Activated naive CD8-positive, alpha-beta T cell treated with anti-CD3 and anti-CD28 coated beads for 36 hours (primary cell): ENCODE measurements at regions not wholly inside any gene's neighbourhood (a gene's known extent, or its start where the extent isn't known, plus 50 kb on each side); places are given as distances from the start of the nearest gene placed in this dataset.
A peak's percentile ranks its signal among the peaks of the same experiment; 100 is the strongest.

ENCODE experiments used
- DNase-seq: peaks from one replicate; pipeline ENCODE4 v3.0.0; 2021
- H3K27ac Mint-ChIP-seq: one replicate; pipeline ENCODE4 v1.8.0; 2022; ENCODE audit warnings: mild to moderate bottlenecking, moderate library complexity, mixed read lengths
- H3K27me3 Mint-ChIP-seq: one replicate; pipeline ENCODE4 v1.8.0; 2022; ENCODE audit warnings: mild to moderate bottlenecking, mixed read lengths
- H3K36me3 Mint-ChIP-seq: one replicate; pipeline ENCODE4 v1.8.0; 2021; ENCODE audit warnings: mild to moderate bottlenecking, mixed read lengths
- H3K4me1 Mint-ChIP-seq: one replicate; pipeline ENCODE4 v1.8.0; 2021; ENCODE audit warnings: mixed read lengths
- H3K4me3 Mint-ChIP-seq: one replicate; pipeline ENCODE4 v1.8.0; 2022; ENCODE audit warnings: mild to moderate bottlenecking, moderate library complexity, mixed read lengths
- H3K9me3 Mint-ChIP-seq: one replicate; pipeline ENCODE4 v1.8.0; 2022; ENCODE audit warnings: mixed read lengths

- Mint-ChIP-seq H3K36me3 (no peaks in the 10 kb centered on the region), H3K4me1 (peaks cover 10% of the 10 kb centered on the region), H3K9me3 (no peaks in the 10 kb centered on the region), H3K27me3 (peaks cover 75% of the 10 kb centered on the region), H3K27ac (no peak overlapping the region), H3K4me3 (no peak overlapping the region)
- DNase-seq: peak; percentile 17
Measured at GRCh38 chr3:10707400-10708215, 108.4 kb upstream of the SLC6A11 start.

GRCh38 chr3:10708216-10708893 is 107.7 kb upstream of the SLC6A11 start:
- no peaks in the 10 kb centered on the region for H3K9me3 Mint-ChIP-seq
- H3K36me3 Mint-ChIP-seq: no peaks in the 10 kb centered on the region
- H3K27ac Mint-ChIP-seq: no peak overlapping the region
- DNase-seq: no peak
- H3K4me3 Mint-ChIP-seq: no peak overlapping the region
- H3K4me1 Mint-ChIP-seq: peaks cover 10% of the 10 kb centered on the region
- peaks cover 69% of the 10 kb centered on the region for H3K27me3 Mint-ChIP-seq

GRCh38 chr3:10709110-10709781 is 106.8 kb upstream of the SLC6A11 start:
- Mint-ChIP-seq H3K4me3 (no peak overlapping the region), H3K27ac (no peak overlapping the region), H3K9me3 (no peaks in the 10 kb centered on the region), H3K36me3 (no peaks in the 10 kb centered on the region), H3K27me3 (peaks cover 60% of the 10 kb centered on the region), H3K4me1 (peaks cover 10% of the 10 kb centered on the region)
- no peak for DNase-seq

- Mint-ChIP-seq H3K4me3 (no peak overlapping the region), H3K27ac (no peak overlapping the region)
Measured at GRCh38 chr3:10712121-10712520, 103.9 kb upstream of the SLC6A11 start.

GRCh38 chr3:10713656-10714055 is 102.4 kb upstream of the SLC6A11 start:
- H3K27ac Mint-ChIP-seq: no peak overlapping the region
- no peak overlapping the region for H3K4me3 Mint-ChIP-seq
- no peaks in the 10 kb centered on the region for H3K36me3 Mint-ChIP-seq
- H3K4me1 Mint-ChIP-seq: no peaks in the 10 kb centered on the region
- no peaks in the 10 kb centered on the region for H3K9me3 Mint-ChIP-seq
- peaks cover 24% of the 10 kb centered on the region for H3K27me3 Mint-ChIP-seq
- DNase-seq: no peak

More at GRCh38 chr3:10712121-10712520, 103.9 kb upstream of the SLC6A11 start:
- Mint-ChIP-seq H3K9me3 (no peaks in the 10 kb centered on the region), H3K36me3 (no peaks in the 10 kb centered on the region), H3K4me1 (peaks cover under 1% of the 10 kb centered on the region), H3K27me3 (peaks cover 33% of the 10 kb centered on the region)
- no peak for DNase-seq

GRCh38 chr3:10715886-10716285 is 100.1 kb upstream of the SLC6A11 start:
- no peaks in the 10 kb centered on the region for H3K36me3 Mint-ChIP-seq
- no peak overlapping the region for H3K27ac Mint-ChIP-seq
- peaks cover 5% of the 10 kb centered on the region for H3K27me3 Mint-ChIP-seq

GRCh38 chr3:10716964-10717363 is 99.1 kb upstream of the SLC6A11 start:
- Mint-ChIP-seq H3K27ac (no peak overlapping the region), H3K27me3 (peaks cover 3% of the 10 kb centered on the region), H3K36me3 (no peaks in the 10 kb centered on the region), H3K4me3 (no peak overlapping the region), H3K9me3 (no peaks in the 10 kb centered on the region), H3K4me1 (no peaks in the 10 kb centered on the region)
- no peak for DNase-seq

More at GRCh38 chr3:10715886-10716285, 100.1 kb upstream of the SLC6A11 start:
- Mint-ChIP-seq H3K9me3 (no peaks in the 10 kb centered on the region), H3K4me1 (no peaks in the 10 kb centered on the region), H3K4me3 (no peak overlapping the region)
- DNase-seq: no peak

- Mint-ChIP-seq H3K27me3 (peaks cover 6% of the 10 kb centered on the region), H3K36me3 (no peaks in the 10 kb centered on the region), H3K9me3 (no peaks in the 10 kb centered on the region), H3K4me3 (no peak overlapping the region), H3K4me1 (no peaks in the 10 kb centered on the region), H3K27ac (no peak overlapping the region)
- no peak for DNase-seq
Measured at GRCh38 chr3:10717756-10718155, 98.3 kb upstream of the SLC6A11 start.

- Mint-ChIP-seq H3K4me3 (no peak overlapping the region), H3K9me3 (no peaks in the 10 kb centered on the region), H3K27me3 (peaks cover 12% of the 10 kb centered on the region), H3K27ac (no peak overlapping the region), H3K36me3 (no peaks in the 10 kb centered on the region), H3K4me1 (no peaks in the 10 kb centered on the region)
- DNase-seq: no peak
Measured at GRCh38 chr3:10721101-10721500, 94.9 kb upstream of the SLC6A11 start.

GRCh38 chr3:10722911-10723310 is 93.1 kb upstream of the SLC6A11 start:
- no peaks in the 10 kb centered on the region for H3K9me3 Mint-ChIP-seq
- no peaks in the 10 kb centered on the region for H3K4me1 Mint-ChIP-seq
- no peak overlapping the region for H3K4me3 Mint-ChIP-seq
- H3K27me3 Mint-ChIP-seq: peaks cover 14% of the 10 kb centered on the region
- no peaks in the 10 kb centered on the region for H3K36me3 Mint-ChIP-seq
- H3K27ac Mint-ChIP-seq: no peak overlapping the region
- DNase-seq: no peak

- peaks cover 24% of the 10 kb centered on the region for H3K27me3 Mint-ChIP-seq
Measured at GRCh38 chr3:10723991-10724390, 92.0 kb upstream of the SLC6A11 start.

GRCh38 chr3:10725067-10725466 is 91.0 kb upstream of the SLC6A11 start:
- H3K36me3 Mint-ChIP-seq: no peaks in the 10 kb centered on the region
- H3K27ac Mint-ChIP-seq: no peak overlapping the region
- H3K4me1 Mint-ChIP-seq: no peaks in the 10 kb centered on the region
- H3K4me3 Mint-ChIP-seq: no peak overlapping the region
- no peaks in the 10 kb centered on the region for H3K9me3 Mint-ChIP-seq
- peaks cover 34% of the 10 kb centered on the region for H3K27me3 Mint-ChIP-seq
- DNase-seq: no peak

More at GRCh38 chr3:10723991-10724390, 92.0 kb upstream of the SLC6A11 start:
- Mint-ChIP-seq H3K27ac (no peak overlapping the region), H3K9me3 (no peaks in the 10 kb centered on the region), H3K36me3 (no peaks in the 10 kb centered on the region), H3K4me3 (no peak overlapping the region), H3K4me1 (no peaks in the 10 kb centered on the region)
- no peak for DNase-seq

- Mint-ChIP-seq H3K27me3 (peaks cover 38% of the 10 kb centered on the region), H3K4me3 (no peak overlapping the region), H3K36me3 (no peaks in the 10 kb centered on the region), H3K9me3 (no peaks in the 10 kb centered on the region), H3K27ac (no peak overlapping the region), H3K4me1 (no peaks in the 10 kb centered on the region)
- no peak for DNase-seq
Measured at GRCh38 chr3:10725846-10726245, 90.2 kb upstream of the SLC6A11 start.

GRCh38 chr3:10726787-10727186 is 89.2 kb upstream of the SLC6A11 start:
- no peak for DNase-seq
- Mint-ChIP-seq H3K4me1 (no peaks in the 10 kb centered on the region), H3K27me3 (peaks cover 41% of the 10 kb centered on the region), H3K27ac (no peak overlapping the region), H3K36me3 (no peaks in the 10 kb centered on the region), H3K4me3 (no peak overlapping the region), H3K9me3 (peaks cover 5% of the 10 kb centered on the region)

GRCh38 chr3:10729439-10729838 is 86.6 kb upstream of the SLC6A11 start:
- Mint-ChIP-seq H3K4me1 (no peaks in the 10 kb centered on the region), H3K27me3 (peaks cover 38% of the 10 kb centered on the region), H3K36me3 (no peaks in the 10 kb centered on the region), H3K9me3 (peaks cover 26% of the 10 kb centered on the region), H3K27ac (no peak overlapping the region), H3K4me3 (no peak overlapping the region)
- no peak for DNase-seq
